Activated CD4-positive, alpha-beta T cell treated with anti-CD3 and anti-CD28 coated beads for 36 hours (primary cell): ENCODE measurements at regions not wholly inside any gene's neighbourhood (a gene's known extent, or its start where the extent isn't known, plus 50 kb on each side); places are given as distances from the start of the nearest gene placed in this dataset.

ENCODE experiments used
- ATAC-seq: fragments of 200-7000 bp; cut with Tn5 transposase; one replicate; pipeline ENCODE4 v1.10.0; 2021; ENCODE audit warnings: mild to moderate bottlenecking, moderate library complexity
- CTCF ChIA-PET: fragments of 350-600 bp; sonication (Branson Sonifier 250); formaldehyde crosslinking; loops from one replicate; lab custom pipeline; 2021; ENCODE audit warnings: antibody characterized with exemption; lab: Charles Lee
- POLR2A ChIA-PET: fragments of 350-600 bp; sonication (Branson Sonifier 250); formaldehyde crosslinking; loops from one replicate; lab custom pipeline; 2021; ENCODE audit warnings: antibody characterized with exemption, inconsistent platforms; lab: Charles Lee
- DNase-seq: peaks from one replicate; pipeline ENCODE4 v3.0.0-alpha.2; 2020
- H3K27ac Mint-ChIP-seq: one replicate; pipeline ENCODE4 v1.8.0; 2021; ENCODE audit warnings: mixed read lengths
- H3K27me3 Mint-ChIP-seq: one replicate; pipeline ENCODE4 v1.8.0; 2021; ENCODE audit warnings: mixed read lengths
- H3K36me3 Mint-ChIP-seq: one replicate; pipeline ENCODE4 v1.8.0; 2021; ENCODE audit warnings: low read depth, mixed read lengths
- H3K4me1 Mint-ChIP-seq: one replicate; pipeline ENCODE4 v1.8.0; 2021; ENCODE audit warnings: mixed read lengths
- H3K4me3 Mint-ChIP-seq: one replicate; pipeline ENCODE4 v1.8.0; 2021; ENCODE audit warnings: mild to moderate bottlenecking, moderate library complexity, mixed read lengths
- H3K9me3 Mint-ChIP-seq: one replicate; pipeline ENCODE4 v1.8.0; 2021; ENCODE audit warnings: low read depth, mixed read lengths
- intact Hi-C, 2 experiments: fragments of 100-400 bp; cut with DNase I in 1 of 2; cut with micrococcal nuclease in 1 of 2; formaldehyde crosslinking; loops; one replicate each; pipeline versions ENCODE4 v1.14.2 to v1.15.1; 2022 to 2024; cut with DNase I, micrococcal nuclease

DNA sequence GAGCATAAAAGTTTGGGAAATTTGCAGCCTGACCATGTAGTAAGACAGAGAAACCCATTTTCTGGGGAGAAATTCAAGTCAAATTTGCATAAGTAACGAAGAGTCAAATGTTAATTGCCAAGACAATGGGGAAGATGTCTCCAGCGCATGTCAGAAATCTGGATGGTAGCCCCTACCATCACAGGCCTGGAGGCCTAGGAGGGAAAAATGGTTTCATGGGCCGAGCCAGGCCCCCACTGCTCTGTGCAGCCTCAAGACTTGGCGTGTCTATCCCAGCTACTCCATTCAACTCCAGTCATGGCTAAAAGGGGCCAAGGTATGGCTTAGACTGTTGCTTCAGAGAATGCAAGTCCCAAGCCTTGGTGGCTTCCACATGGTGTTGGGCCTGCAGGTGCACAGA lies 269.8 kb downstream of the RFC3 start:
- ChIA-PET POLR2A (no interaction called here), CTCF (no interaction called here)
- no peaks in the 10 kb centered on the region for H3K4me1 Mint-ChIP-seq
- peaks cover 2% of the 10 kb centered on the region for H3K27me3 Mint-ChIP-seq
- H3K9me3 Mint-ChIP-seq: peaks cover 9% of the 10 kb centered on the region
- H3K36me3 Mint-ChIP-seq: no peaks in the 10 kb centered on the region
- no peak for DNase-seq
- H3K4me3 Mint-ChIP-seq: no peak overlapping the region
- H3K27ac Mint-ChIP-seq: no peak overlapping the region
- no peak for ATAC-seq
- intact Hi-C loops: no loop called here

DNA sequence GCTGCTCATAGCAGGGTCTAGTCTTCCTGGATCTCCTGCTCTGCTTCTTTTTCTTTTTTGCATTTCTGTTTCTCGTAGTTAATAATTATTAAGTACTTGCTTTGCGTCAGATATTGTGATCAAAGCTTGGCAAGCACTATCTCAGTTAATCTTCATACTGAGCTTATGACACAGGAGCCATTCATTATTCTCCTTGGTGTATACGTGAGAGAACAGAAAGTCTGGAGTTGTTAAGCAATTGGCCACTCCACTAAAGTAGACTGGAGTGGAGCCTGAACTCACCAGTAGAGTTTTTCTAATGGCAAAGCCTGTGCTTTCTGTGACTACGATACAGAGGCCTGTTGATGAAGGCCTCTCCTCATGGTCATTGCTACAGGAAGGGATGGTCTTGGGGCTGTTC lies 285.9 kb downstream of the RFC3 start:
- ATAC-seq (no peak), DNase-seq (no peak)
- ChIA-PET CTCF (interaction anchor here (0.7 kb wide), 1 partner anchor 213 kb away, joined by 3 read pairs; no protein-coding TSS in a partner anchor), POLR2A (no interaction called here)
- Mint-ChIP-seq H3K27me3 (no peaks in the 10 kb centered on the region), H3K36me3 (no peaks in the 10 kb centered on the region), H3K4me3 (no peak overlapping the region), H3K4me1 (no peaks in the 10 kb centered on the region), H3K9me3 (no peaks in the 10 kb centered on the region), H3K27ac (no peak overlapping the region)
- intact Hi-C loops: no loop called here

DNA sequence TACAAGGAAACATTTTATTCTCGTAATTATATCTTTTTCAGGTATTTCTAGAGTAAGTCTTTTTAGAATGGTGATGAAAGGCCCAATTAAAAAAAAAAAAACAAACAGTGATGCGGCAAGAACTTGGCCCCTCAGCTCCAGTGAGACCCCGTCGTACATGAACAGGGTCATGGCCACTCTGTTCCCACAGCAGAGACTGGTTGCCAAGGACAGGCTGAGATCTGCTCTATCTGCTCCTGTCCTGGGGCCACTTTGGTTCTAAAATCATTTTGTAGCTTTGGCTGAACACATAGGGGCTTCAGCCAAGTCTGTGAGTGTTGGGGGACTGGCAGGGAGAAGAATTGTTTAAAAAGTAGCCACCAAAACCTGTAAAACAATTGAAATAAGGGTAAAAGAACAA lies 286.9 kb downstream of the RFC3 start:
- Mint-ChIP-seq H3K27me3 (no peaks in the 10 kb centered on the region), H3K4me3 (no peak overlapping the region), H3K4me1 (no peaks in the 10 kb centered on the region), H3K9me3 (peaks cover 5% of the 10 kb centered on the region), H3K36me3 (no peaks in the 10 kb centered on the region), H3K27ac (no peak overlapping the region)
- CTCF ChIA-PET: no interaction called here
- DNase-seq: no peak
- POLR2A ChIA-PET: no interaction called here
- intact Hi-C loops: no loop called here
- ATAC-seq: no peak

DNA sequence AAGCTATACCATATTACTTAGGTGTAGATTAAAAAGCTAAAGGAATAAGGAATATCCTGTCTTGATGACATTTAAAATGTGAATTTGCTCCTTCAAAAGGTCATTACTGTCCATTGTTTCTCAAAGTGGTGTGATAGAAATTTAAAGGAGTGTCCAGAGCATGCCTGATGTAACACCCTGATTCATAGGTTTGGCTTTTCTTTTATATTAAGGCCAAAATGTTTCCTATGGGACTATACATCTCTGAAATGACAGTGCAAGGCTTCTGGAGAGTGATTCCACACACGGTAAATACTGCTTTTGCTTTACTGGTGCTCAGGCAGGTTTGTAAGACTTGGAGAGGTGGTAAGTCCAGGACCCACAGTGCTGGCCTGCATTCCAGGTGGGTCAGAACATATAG lies 289.9 kb downstream of the RFC3 start:
- no peaks in the 10 kb centered on the region for H3K4me1 Mint-ChIP-seq
- DNase-seq (no peak), ATAC-seq (no peak)
- no peak overlapping the region for H3K27ac Mint-ChIP-seq
- intact Hi-C loops: no loop called here
- CTCF ChIA-PET: no interaction called here
- no peaks in the 10 kb centered on the region for H3K36me3 Mint-ChIP-seq
- peaks cover 3% of the 10 kb centered on the region for H3K27me3 Mint-ChIP-seq
- H3K4me3 Mint-ChIP-seq: no peak overlapping the region
- H3K9me3 Mint-ChIP-seq: peaks cover 5% of the 10 kb centered on the region
- POLR2A ChIA-PET: no interaction called here

DNA sequence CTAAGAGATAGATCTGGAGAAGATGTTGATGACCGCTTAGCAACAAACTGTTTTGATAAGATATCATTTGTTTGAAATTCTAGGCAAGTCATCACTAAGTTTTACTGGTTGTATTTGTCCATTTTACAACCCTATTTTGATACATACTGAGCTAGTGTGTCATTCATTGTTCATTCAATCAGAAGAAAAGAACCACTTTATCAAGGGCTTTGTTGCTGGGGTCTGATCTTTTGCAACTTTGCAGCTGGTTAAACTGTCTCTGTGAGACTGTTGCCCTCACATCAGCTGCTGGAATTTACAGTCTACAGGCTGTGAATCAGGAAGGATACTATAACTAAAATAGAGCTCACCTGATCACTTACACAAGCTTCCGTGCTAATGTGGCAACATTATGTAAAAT lies 290.5 kb downstream of the RFC3 start:
- Mint-ChIP-seq H3K27me3 (peaks cover 4% of the 10 kb centered on the region), H3K36me3 (no peaks in the 10 kb centered on the region), H3K9me3 (peaks cover 5% of the 10 kb centered on the region), H3K27ac (no peak overlapping the region), H3K4me1 (no peaks in the 10 kb centered on the region), H3K4me3 (no peak overlapping the region)
- no peak for ATAC-seq
- DNase-seq: no peak
- intact Hi-C loops: no loop called here
- CTCF ChIA-PET: interaction anchor here (0.6 kb wide), 1 partner anchor 18 kb away, joined by 3 read pairs; no protein-coding TSS in a partner anchor
- POLR2A ChIA-PET: no interaction called here

DNA sequence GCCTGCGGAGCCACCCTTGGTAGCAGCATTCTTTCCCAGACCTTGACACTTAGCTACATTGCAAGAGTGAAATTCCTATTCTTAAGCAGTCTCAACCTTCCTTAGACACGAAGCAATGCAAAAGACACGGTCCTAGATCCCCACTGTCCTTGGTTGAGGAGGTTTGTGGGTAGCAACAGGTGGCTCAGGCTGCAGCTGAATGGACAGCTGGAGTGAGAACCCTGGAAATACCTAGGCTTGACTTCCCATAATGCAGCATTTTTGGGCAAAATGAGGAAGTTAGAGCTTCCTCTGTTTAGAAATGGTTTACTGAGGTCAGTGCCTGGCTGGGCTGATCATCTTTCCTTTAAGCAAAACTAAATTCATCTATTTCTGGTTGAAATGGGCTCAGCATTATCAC lies 296.6 kb downstream of the RFC3 start:
- intact Hi-C loops: no loop called here
- no peak for ATAC-seq
- Mint-ChIP-seq H3K27ac (no peak overlapping the region), H3K9me3 (no peaks in the 10 kb centered on the region), H3K4me3 (no peak overlapping the region), H3K36me3 (no peaks in the 10 kb centered on the region), H3K27me3 (peaks cover 4% of the 10 kb centered on the region), H3K4me1 (no peaks in the 10 kb centered on the region)
- DNase-seq: no peak
- ChIA-PET POLR2A (no interaction called here), CTCF (no interaction called here)

DNA sequence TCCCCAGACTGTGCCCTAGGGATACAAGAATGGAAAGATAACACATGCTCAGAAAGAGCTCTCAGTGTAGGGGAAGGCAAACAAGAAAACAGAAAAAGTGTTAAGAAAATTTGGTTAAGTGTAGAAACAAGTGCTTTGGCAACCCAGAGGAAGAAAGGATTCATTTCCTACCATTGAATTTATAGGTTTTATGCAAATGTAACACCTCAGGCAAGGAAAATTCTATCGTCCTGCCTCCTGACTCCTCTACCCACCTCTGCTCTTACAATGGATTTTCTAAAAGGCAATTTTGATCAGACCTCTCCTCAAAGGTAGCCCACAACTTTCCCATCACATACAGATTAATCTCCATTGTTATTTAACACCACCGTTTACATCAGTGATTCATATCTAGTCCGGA lies 298.7 kb downstream of the RFC3 start:
- H3K9me3 Mint-ChIP-seq: no peaks in the 10 kb centered on the region
- ChIA-PET POLR2A (no interaction called here), CTCF (no interaction called here)
- no peak overlapping the region for H3K27ac Mint-ChIP-seq
- ATAC-seq (no peak), DNase-seq (no peak)
- H3K36me3 Mint-ChIP-seq: no peaks in the 10 kb centered on the region
- intact Hi-C loops: no loop called here
- H3K4me3 Mint-ChIP-seq: no peak overlapping the region
- peaks cover 4% of the 10 kb centered on the region for H3K27me3 Mint-ChIP-seq
- H3K4me1 Mint-ChIP-seq: no peaks in the 10 kb centered on the region

DNA sequence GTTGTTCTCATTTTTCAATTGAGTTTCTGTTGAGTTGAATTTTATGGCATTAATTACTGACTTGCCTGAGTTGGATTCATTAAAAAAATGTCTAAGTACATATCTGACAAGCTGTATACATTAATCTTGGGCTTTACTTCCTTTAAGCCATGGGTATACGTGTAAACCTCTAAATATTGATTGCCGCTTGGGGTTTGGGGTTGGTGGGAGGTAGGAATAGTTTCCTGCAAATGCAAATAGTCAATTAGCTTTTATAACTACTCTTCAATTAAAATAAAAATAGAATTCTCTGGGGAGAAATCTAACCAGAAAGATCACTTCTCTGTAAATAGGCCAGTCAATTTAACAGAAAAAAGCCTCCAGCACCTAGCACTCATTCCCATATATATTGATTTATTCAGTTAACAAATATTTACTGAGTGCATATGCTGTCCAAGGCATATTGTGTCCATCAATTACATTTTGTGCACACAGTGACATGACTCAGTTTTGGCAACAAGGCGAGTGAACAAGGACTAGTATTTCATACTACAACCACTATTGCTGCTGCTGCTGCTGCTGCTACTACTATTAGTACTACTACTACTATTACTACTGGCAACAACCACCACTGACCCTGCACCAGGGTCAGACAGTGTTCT lies 306.8 kb downstream of the RFC3 start:
- DNase-seq (no peak), ATAC-seq (no peak)
- Mint-ChIP-seq H3K4me3 (no peak overlapping the region), H3K27ac (no peak overlapping the region), H3K36me3 (no peaks in the 10 kb centered on the region), H3K27me3 (peaks cover 2% of the 10 kb centered on the region), H3K9me3 (no peaks in the 10 kb centered on the region), H3K4me1 (no peaks in the 10 kb centered on the region)
- POLR2A ChIA-PET: no interaction called here
- CTCF ChIA-PET: no interaction called here
- intact Hi-C loops: no loop called here

DNA sequence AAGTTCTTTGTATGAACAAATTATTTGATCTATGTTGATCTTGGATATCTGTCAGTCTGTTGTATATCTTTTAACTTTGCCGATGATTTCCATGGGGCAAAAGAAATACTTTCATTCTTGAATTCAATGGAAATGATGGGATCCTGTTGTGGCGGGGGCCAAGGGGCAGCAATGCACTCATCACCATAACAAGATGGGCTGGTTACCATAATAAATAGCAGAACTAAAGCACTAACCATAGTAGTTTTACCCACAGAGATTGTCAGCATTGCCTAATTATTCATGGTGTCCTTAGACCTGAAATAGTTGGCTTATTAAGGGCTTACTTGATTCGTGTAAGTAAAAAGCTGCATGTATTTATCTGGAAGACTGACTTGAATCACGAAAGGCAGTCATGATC lies 309.6 kb downstream of the RFC3 start:
- POLR2A ChIA-PET: no interaction called here
- Mint-ChIP-seq H3K9me3 (no peaks in the 10 kb centered on the region), H3K4me3 (no peak overlapping the region), H3K4me1 (no peaks in the 10 kb centered on the region), H3K27me3 (peaks cover 3% of the 10 kb centered on the region), H3K27ac (no peak overlapping the region), H3K36me3 (no peaks in the 10 kb centered on the region)
- DNase-seq (no peak), ATAC-seq (no peak)
- intact Hi-C loops: no loop called here
- CTCF ChIA-PET: no interaction called here

DNA sequence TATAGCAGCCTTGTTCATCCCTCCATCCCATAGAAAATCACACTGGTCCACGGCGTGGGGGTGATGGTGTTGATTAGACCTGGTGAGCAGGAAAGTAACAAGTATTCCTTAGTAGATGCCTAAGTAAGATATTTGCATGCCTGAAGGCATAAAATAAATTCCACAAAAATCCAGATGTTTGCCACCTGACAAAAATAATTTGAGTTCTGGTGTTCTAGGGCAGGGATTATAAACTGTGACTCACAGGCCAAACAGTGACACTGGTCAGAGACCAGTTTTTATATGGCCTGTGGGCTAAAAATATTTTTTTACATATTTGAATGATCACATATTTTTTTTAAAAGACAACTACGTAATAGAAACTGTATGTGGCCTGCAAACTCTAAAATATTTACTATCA lies 310.7 kb downstream of the RFC3 start:
- H3K9me3 Mint-ChIP-seq: no peaks in the 10 kb centered on the region
- no peaks in the 10 kb centered on the region for H3K4me1 Mint-ChIP-seq
- ChIA-PET CTCF (interaction anchor here (0.6 kb wide), 1 partner anchor 1368 kb away, joined by 3 read pairs; no protein-coding TSS in a partner anchor), POLR2A (no interaction called here)
- H3K4me3 Mint-ChIP-seq: no peak overlapping the region
- intact Hi-C loops: no loop called here
- no peaks in the 10 kb centered on the region for H3K36me3 Mint-ChIP-seq
- ATAC-seq (no peak), DNase-seq (no peak)
- no peak overlapping the region for H3K27ac Mint-ChIP-seq
- H3K27me3 Mint-ChIP-seq: peaks cover 3% of the 10 kb centered on the region

DNA sequence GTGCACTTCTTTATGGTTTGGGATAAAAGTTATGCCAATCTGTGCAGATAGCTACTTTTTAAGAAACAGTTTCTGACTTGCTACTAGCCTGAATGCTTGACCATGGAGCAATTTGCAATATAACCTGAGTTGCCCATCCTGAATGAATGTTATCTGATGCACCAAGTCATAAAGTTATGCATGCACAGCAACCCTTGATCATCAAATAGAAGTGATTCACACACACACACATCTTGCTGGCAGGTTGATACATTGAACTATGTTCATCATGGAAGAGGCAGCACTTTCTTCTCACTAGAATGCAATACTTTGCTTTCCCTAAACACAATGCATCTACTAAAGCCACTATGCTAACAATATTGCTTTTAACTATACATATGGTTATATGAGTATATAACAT lies 311.5 kb downstream of the RFC3 start:
- ATAC-seq (no peak), DNase-seq (no peak)
- CTCF ChIA-PET: no interaction called here
- intact Hi-C loops: no loop called here
- H3K36me3 Mint-ChIP-seq: no peaks in the 10 kb centered on the region
- POLR2A ChIA-PET: no interaction called here
- no peaks in the 10 kb centered on the region for H3K9me3 Mint-ChIP-seq
- H3K27ac Mint-ChIP-seq: no peak overlapping the region
- H3K27me3 Mint-ChIP-seq: peaks cover 3% of the 10 kb centered on the region
- H3K4me3 Mint-ChIP-seq: no peak overlapping the region
- no peaks in the 10 kb centered on the region for H3K4me1 Mint-ChIP-seq

DNA sequence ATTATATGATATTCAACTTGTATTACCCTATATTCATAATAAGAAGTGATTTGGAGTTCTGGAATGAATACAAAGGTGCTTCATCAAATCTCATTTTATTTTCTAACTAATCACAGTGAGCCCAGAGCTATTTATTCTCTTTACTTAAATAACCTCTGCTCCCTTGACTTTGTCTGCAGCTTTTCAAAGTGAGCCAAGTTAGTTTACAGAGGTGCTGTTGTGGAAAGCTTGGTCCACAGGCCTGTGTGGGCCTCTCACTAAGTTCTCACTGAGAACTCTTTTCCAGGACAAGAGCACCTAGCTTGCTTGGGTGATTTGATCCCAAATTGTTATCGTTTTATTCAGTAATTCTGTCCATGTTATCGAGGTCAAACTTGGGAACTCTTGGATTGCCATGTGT lies 319.3 kb downstream of the RFC3 start:
- H3K9me3 Mint-ChIP-seq: peaks cover 5% of the 10 kb centered on the region
- intact Hi-C loops: no loop called here
- H3K27ac Mint-ChIP-seq: no peak overlapping the region
- no peaks in the 10 kb centered on the region for H3K36me3 Mint-ChIP-seq
- ATAC-seq (no peak), DNase-seq (no peak)
- ChIA-PET POLR2A (no interaction called here), CTCF (no interaction called here)
- no peaks in the 10 kb centered on the region for H3K4me1 Mint-ChIP-seq
- no peak overlapping the region for H3K4me3 Mint-ChIP-seq
- peaks cover 6% of the 10 kb centered on the region for H3K27me3 Mint-ChIP-seq
